ENCODE measurements at regions not wholly inside any gene's neighbourhood (a gene's known extent, or its start where the extent isn't known, plus 50 kb on each side); places are given as distances from the start of the nearest gene placed in this dataset.
"Not testable (repeated sequence)": the region's sequence is repeated elsewhere in the genome, so short reads cannot be mapped to it uniquely, and the experiment has no call there.

DNA sequence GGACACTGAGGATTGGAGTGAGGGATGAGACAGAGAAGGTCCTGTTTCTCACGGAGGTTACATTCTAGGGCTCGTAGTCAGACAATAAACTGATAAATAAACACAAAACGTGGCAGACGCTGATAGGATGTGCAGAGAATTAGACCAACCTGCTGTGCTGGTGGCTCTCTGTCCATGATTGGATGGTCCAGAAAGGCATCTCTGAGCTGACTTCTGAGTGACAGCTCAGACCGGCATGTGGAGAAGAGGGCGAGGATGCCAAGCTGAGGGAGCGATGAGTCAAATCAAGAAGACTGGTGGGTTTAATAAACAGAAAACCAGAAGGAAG, 132.3 kb upstream of the TAF11L2 start:
- DNase-seq (ENCODE audit: low spot score): no peak

DNA sequence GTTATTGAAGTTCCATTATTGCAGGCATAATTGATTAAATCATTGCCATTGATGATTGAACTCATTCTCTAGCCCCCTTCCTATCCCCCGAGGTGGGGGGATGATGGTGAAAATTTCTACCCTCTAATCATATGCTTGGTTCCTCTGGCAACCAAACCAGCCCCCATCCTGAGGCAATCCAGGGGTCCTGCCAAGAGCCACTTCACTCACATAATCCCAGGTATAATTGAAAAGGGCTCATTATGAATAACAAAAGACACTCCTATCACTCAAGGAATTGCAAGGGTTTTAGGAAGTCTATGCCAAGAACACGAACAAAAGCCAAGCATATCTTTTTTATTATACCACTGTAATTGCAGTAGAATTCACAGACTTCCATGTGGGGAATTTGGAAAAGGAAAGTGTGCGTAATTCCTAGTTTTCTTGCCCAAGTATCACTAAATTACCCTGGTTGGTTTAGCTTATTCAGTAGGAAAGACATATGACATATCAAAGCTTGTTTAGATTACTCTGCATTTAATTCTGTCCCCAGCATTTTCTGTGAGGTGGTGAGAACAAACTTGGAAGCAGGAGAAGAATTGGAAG, 130.7 kb upstream of the TAF11L2 start:
- no peak for DNase-seq (ENCODE audit: low spot score)

DNA sequence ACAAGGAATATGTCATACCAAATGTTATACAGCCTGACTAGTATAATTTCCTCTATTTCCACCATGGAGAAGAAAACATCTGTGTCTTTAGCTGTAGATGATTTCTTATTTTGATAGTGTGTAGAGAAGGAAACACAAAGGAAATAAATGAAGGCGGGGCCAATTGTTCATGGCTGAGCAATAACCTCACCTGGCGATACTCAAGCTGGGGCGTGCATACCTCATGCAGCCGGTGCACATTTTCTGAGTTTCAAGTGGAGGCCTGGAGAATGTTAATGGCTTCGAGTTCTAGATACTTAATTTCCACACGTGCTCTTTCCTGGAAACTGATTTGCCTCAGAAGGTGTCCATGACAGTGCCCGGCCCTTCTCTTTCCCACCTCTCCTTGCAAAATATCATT, 127.4 kb upstream of the TAF11L2 start:
- DNase-seq (ENCODE audit: low spot score): no peak

- DNase-seq (ENCODE audit: low spot score): no peak
Observed at GRCh38 chr5:17373406-17373805, 124.6 kb upstream of the TAF11L2 start.

DNA sequence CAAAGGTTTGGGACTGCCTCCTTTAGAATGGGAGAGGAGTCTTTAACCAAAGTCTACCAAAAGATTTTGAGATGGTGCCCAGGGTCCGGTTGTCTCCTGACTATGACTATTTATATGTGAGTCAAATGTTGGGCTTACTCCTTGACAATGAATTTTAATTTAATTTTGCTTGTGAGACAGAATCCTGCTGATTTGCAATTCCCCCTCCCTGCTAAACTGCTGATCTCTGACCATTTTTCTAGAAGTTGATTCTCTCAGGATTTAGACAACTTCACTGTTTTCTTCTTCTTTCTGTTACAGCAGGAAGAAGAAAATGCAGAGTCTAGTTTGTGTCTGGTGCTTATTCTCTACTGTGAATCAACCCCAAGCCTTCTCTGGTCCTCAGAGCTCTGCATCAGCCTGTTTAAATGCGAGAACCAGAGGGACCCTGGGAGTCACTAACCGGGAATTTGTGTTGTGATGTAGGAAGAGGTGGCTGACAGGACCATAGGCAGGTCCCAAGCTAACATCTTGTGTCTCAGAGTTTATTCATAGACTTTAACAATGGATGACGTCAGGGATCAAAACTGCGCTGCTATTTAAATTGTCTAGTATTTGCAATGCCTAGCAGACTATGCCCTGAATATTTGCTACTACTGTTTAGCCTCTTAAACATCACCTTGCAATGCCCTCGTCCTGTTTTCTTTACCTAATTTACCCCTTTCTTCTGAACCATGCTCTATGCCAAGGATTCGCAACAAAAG, 124.0 kb upstream of the TAF11L2 start:
- peak; percentile 30 for DNase-seq (ENCODE audit: low spot score)

DNA sequence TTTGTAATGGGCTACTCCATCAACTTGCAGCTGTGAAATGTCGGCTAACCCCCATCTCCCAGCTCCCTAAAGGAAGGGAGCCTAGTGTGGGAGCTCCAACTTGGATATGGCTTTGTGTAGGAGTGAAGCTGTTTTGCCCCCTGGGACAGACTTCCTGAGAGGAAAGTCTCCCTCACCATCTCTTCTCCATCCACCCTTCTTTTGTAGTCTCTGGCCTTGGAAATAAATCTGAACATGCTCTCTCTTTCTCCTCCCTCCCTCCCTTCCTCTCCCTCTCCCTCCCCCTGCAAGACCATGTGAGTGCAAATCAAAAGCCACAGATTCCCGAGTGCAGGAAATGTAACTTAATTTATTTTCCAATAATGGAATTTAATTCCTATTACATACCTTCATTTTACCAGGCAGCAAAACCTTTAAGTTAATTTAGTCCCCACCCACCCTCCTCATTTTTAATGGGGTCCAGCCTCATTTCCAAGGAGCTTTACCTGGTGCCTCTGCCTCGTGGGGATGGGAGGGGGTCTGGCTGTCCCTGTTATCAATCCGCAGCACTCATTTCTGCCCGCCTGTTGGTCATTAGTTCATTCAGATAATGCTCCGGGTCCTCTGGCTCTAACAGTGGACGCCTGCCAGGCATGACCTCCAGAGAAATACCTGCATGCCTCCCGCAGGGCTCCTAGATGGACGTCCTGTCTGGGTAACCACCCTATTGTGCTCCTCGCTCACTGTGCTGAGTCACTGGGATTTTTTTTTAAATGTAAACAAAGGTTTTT, 122.9 kb upstream of the TAF11L2 start:
- no peak for DNase-seq (ENCODE audit: low spot score)

- DNase-seq (ENCODE audit: low spot score): not testable (repeated sequence)
Observed at GRCh38 chr5:17375886-17376285, 122.1 kb upstream of the TAF11L2 start.

DNA sequence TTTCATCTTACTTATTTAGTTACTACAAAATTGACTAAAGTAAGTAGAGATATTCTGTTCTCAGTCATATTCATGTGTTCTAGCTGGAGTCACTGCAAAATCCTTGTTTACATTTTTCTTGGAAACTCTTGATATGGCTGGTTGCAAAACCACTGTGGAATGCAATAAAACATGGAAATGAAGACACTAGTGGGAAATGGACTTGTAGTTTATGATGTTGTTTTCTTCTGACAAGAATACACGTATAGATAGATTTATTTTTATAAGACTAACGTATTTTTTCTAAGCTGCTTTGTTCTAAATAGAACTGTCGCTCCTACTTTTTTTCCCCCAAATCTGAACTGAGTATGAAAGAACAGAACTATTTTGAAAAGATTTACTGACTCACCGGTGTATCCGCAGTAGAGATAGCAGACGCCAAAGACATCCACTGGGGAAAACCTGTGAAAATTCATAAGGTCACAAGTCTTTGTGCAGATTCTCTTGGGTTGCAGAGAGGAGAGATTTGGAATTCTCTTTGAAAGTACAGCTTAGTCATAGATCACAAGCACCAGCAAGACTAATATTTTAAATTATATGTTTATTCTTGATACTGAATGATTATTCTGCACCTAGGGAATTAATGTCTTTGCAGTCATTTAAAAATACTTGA, 119.6 kb upstream of the TAF11L2 start:
- no peak for DNase-seq (ENCODE audit: low spot score)

DNA sequence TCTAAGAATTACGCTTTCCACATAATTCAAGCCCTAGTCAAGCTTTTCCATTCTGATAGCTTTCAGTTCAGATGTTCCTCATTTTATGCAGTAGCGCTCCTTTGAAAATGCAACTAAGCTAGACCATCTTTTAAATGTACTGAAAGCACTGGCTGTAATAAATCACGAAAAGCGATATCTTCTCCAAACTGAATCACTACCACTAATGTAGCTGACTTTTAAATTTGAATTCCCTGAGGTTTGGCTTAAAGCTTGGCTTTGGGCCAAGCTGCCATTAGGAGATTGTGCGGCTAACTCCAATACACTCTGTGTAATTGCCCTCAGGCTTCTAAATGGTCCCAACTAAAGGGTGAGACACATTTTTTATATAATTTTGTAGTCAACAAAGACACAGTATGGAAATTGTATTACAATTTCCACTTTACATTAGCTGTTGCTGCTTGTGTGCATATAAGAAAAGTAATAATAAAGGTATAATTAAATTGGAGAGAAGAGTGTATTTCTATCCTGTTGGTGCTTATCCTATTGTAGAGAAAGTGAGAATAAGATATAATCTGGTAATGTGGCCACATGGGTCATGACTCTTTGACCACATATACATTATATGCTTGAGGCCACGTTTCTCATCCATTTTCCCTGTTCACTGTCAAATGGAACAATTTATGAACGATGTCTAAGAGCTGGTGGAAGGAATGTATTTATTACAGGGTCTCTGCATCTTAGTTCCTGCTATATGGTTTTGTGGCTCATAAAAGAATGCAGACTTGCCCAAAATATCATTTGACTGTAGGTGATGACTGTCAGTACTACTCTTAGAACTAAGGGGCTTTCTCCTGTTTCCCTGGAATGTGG, 118.7 kb upstream of the TAF11L2 start:
- no peak for DNase-seq (ENCODE audit: low spot score)

DNA sequence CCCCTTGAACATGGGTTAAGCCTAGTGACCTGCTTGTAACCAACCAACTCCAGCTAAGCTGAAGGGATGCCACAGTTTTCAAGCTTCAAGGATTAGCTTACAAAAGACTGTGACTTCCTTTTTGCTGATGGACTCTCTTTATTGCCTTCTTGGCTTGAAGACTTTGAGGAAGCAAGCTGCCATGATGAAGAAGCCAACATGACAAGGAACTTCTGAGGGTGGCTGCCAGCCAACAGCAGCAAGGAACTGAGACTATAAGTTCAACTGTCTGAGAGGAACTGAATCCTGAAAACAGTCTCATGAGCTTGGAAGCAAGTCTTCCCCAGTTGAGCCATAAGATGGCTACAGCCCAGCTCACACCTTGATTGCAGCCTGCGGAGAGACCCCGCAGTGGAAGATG, 116.1 kb upstream of the TAF11L2 start:
- DNase-seq (ENCODE audit: low spot score): no peak

DNA sequence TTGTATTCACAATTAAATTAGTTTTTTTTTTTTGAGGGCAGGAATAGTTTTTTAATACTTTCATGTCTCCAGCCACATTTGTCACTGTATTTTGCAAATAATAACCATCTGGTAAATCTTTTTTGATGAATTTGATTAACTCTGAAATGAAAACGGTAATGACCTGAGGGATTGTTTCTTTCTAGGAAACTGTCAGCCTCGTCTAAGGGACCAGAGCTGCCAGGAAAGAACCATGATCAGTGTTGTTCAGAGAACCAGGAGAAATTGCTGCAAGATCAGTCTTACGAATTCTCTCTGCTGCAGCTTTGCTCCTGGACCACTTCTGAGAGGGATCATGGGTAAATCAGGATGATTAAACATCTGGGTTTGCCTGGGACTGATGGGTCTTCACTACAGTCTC, 114.5 kb upstream of the TAF11L2 start:
- no peak for DNase-seq (ENCODE audit: low spot score)

DNA sequence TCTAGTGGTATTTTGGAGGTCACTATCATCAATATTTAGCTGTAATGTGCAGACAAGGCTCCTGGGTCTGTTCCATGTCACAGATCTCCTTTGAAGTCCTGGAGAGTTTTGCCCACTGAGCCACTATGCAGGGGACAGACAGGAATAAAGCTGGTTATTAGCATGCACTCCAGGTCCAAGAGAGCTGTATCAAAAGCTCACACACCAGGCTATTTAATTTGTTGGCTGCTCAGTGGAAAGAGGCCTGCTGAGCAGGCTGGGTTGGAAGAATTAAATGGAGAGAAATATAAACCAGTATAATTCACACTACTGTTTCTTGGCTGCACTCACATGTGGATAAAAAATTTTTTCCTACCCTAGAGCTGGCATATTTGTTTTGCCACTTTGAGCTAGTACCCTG, 113.8 kb upstream of the TAF11L2 start:
- DNase-seq (ENCODE audit: low spot score): no peak

DNA sequence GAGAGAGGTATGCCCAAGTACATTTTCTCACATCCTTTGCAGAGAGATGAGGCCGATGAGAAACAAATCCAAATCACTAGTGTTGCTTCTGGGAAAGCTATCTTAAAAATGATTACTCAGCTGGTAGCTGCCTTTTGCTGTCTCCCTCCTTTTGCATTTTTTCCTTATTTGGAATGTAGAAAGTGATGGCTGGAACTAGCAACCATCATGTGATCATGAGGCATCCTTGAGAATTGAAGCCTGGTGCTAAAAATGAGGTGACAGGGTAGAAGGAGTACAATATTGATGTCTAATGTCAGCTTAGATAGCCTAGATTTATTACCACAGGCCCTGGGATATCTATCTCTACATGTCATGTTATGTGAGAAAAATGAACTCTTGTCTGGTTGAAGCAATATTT, 109.3 kb upstream of the TAF11L2 start:
- DNase-seq (ENCODE audit: low spot score): no peak

DNA sequence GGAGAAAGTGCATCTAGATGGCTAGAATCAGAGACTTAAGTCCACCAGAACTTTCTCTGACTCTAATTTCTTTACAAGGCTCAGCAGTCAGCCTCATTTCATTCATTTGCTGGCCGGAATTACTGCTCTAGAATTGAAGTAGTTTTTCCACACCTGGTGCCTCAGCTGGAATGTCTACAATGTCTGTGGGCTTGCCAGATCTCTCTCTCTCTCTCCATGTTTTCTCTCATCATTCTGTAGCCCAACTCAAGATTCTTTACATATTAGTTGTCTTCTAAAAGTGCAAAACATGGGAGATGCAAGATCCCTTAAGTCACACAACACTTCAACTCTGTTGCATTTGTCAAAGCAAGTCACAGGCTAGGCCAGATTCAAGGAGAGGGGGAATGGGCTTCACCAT, 103.9 kb upstream of the TAF11L2 start:
- DNase-seq (ENCODE audit: low spot score): no peak

DNA sequence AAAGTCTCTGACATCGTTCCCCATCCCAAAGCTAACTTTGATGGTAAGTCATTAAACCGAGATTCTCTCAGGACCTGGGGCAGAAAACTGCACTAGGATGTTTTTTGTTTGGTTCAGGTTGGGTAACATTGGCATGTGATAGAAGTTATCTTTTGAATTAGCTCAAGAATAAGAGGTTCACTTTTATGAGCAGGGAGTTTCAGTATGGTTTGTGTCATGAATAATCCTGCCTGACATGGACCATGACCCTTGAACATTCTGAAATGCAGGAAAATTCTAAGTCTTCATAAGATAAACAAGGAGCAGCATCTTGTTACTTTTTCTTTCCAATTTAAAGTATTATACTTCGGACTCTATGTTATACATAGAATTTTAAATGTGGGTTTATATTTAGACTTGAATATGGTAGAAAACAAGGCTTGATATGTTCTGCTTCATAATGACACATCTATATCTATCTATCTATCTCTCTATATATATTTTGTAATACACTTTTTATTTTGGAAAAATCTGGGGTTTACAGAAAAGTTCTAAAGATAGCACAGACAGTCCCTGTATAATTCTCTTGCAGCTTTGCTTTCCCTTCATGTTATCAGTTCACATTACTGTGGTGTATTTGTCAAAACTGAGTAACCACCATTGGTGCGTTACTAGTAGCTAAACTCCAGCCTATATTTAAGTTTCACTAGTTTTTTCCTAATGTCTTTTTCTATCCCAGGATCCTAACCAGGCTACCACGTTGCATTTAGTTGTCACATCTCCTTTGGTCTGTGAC, 102.7 kb upstream of the TAF11L2 start:
- DNase-seq (ENCODE audit: low spot score): no peak

DNA sequence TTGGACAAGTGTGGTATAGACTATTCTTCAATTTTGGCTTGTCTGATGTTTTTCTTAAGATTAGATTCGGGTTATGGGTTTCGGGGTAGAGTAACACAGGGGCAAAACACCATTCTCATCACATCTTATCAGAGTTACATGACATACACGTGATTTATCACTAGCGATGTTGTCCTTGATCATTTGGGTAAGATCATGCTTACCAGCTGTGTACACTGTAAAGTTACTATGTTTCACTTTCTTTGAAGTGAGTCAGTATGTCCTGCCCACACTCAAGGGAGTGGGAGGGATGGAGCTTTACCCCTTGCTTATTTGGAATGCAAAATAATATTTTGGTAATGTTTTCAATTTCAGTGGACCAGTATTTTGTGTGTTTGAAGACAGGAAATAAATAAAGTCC, 101.8 kb upstream of the TAF11L2 start:
- no peak for DNase-seq (ENCODE audit: low spot score)

DNA sequence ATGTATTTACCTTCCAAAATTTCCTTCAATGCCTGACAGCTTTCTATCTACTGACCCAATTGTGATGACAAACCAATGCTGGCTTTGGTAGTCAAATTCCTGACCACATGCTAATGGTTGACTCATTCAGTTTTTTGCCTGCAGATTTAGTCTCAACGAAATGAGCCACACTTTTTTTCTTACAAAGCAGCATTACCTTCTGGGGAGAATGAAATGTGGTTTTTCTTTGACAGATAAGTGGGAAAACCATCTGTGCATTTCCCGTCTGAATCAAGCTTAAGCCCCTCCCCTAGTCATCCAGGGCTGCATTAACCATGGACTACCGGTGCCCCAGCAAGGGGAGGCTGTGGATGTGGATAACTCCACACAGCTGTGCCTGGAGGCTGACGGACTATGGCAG, 99.6 kb upstream of the TAF11L2 start:
- no peak for DNase-seq (ENCODE audit: low spot score)

DNA sequence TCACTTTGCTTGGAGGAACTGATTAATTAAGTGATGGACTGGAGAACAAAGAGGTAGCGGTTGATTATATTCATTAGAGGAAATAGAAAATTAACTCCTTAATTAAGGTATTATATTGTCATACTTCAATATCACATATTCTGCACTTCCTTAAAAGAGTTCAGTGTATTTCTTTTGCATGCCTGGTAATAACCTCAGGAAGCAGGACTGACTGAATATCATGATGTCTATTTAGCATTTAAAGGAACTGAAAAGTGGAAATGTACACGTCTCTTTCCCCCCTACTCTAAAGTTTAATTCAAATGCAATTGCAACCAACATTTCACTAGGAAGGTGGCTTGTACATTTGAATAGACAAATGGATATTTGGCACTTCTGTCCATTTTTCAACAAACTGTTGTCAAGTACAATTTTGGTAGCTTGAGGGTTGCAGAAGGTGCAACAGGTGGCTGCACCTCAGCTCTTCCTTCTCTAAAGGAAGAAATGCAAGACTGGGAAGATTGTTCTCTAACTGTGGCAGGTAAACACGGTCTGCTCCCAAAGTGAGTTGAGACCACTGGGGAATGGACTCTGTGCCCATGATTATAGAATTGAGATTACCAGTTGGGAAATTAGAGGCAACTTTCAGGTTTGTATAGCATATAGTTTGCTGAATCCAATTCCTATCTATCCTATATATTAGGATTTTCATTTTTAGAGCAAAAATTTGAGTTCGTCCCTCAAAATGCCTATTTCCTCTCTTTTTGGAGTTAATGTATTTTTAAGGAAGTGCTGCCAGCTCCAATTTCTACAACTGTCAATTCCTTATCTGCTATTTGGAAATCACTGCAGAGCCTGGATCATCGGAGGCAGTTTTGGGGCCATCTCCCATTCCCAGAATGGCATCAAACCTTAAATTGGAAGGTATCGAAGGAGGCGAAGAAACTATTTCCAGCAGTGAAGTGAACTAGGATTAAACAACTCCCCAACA, 98.9 kb upstream of the TAF11L2 start:
- no peak for DNase-seq (ENCODE audit: low spot score)

GRCh38 chr5:17399931-17400330, 98.1 kb upstream of the TAF11L2 start:
- no peak for DNase-seq (ENCODE audit: low spot score)

All from kidney capillary endothelial cell (primary cell).